ENCODE measurements at regions not wholly inside any gene's neighbourhood (a gene's known extent, or its start where the extent isn't known, plus 50 kb on each side); places are given as distances from the start of the nearest gene placed in this dataset.

DNA sequence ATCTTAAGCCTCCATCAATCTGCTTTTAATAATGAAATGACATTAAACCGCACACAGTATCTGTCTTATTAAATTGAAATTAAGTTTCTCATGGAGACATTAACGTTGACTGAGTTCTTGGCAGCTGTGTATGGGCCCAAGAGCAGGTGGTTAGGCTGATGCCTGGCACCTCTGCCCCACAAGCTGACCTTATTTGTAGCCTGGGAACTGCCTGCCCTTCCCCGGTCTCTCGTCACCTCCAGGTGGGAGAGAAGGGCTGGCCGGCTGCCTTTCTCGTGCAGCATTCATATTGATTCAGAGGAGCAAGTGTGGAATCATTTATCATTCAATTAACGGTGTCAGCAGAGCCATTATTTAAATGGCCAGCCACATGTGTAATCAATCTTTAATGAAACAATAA lies 53.0 kb upstream of the FCN1 start (continued):
- TF ChIP-seq, protein P1, sequence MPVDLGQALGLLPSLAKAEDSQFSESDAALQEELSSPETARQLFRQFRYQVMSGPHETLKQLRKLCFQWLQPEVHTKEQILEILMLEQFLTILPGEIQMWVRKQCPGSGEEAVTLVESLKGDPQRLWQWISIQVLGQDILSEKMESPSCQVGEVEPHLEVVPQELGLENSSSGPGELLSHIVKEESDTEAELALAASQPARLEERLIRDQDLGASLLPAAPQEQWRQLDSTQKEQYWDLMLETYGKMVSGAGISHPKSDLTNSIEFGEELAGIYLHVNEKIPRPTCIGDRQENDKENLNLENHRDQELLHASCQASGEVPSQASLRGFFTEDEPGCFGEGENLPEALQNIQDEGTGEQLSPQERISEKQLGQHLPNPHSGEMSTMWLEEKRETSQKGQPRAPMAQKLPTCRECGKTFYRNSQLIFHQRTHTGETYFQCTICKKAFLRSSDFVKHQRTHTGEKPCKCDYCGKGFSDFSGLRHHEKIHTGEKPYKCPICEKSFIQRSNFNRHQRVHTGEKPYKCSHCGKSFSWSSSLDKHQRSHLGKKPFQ (tag by site-specific recombination; IDR thresholded peaks at IDR 0.05): no peak

DNA sequence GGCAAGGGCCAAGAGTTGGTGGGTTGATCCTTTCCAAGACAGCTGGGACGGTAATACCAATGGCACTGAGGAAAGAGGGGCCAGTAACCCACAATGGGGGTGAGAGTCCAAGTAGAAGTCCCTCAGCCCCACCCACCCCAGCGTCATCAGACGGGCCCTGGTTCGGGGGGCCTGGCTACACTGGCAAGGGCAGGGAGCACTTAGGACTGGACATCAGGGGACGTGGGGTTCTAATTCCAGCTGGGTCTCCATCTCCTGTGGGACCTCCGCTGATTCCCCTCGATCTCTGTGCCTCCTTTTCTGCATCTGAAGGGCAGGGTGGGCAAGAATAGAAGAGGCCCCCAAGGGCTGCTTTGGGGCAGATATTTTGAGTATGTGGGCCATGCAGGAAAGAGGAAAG lies 53.5 kb upstream of the FCN1 start:
- Histone ChIP-seq H3K9me3 (ENCODE audit: control insufficient read depth, insufficient read depth, low read depth, low read length) (no peaks in the 10 kb centered on the region), H3K4me3 (ENCODE audit: low read depth, low read length) (no peak overlapping the region), H3K4me1 (ENCODE audit: control insufficient read depth, insufficient read depth, low read length) (no peaks in the 10 kb centered on the region), H3K27ac (ENCODE audit: extremely low read depth, low read depth, low read length) (no peak overlapping the region), H3K36me3 (ENCODE audit: control insufficient read depth in 2 of 2, insufficient read depth in 1 of 2, low read length in 2 of 2) (no peaks in the 10 kb centered on the region)
- TF ChIP-seq SALL2 (tag by site-specific recombination; IDR thresholded peaks at IDR 0.05; ENCODE audit: borderline replicate concordance) (no peak), ZNF426 (tag by site-specific recombination; IDR thresholded peaks at IDR 0.05) (no peak), ZNF791 (tag by site-specific recombination; IDR thresholded peaks at IDR 0.05) (no peak), ZNF626 (tag by site-specific recombination; IDR thresholded peaks at IDR 0.05) (no peak), ZNF544 (tag by site-specific recombination; IDR thresholded peaks at IDR 0.05) (no peak), ZNF19 (tag by site-specific recombination; IDR thresholded peaks at IDR 0.05; ENCODE audit: low read depth) (no peak), PRDM1 (tag by site-specific recombination; IDR thresholded peaks at IDR 0.05) (no peak), ZSCAN16 (tag by site-specific recombination; IDR thresholded peaks at IDR 0.05) (no peak), ZNF223 (tag by site-specific recombination; IDR thresholded peaks at IDR 0.05) (no peak), ZNF548 (tag by site-specific recombination; IDR thresholded peaks at IDR 0.05) (no peak), ZNF239 (tag by site-specific recombination; IDR thresholded peaks at IDR 0.05) (no peak), ZNF140 (tag by site-specific recombination; IDR thresholded peaks at IDR 0.05) (no peak), ZNF473 (tag by site-specific recombination; IDR thresholded peaks at IDR 0.05) (no peak), YY2 (tag by site-specific recombination; IDR thresholded peaks at IDR 0.05) (no peak), ZEB2 (tag by site-specific recombination; IDR thresholded peaks at IDR 0.05) (no peak)
- TF ChIP-seq, protein P2, sequence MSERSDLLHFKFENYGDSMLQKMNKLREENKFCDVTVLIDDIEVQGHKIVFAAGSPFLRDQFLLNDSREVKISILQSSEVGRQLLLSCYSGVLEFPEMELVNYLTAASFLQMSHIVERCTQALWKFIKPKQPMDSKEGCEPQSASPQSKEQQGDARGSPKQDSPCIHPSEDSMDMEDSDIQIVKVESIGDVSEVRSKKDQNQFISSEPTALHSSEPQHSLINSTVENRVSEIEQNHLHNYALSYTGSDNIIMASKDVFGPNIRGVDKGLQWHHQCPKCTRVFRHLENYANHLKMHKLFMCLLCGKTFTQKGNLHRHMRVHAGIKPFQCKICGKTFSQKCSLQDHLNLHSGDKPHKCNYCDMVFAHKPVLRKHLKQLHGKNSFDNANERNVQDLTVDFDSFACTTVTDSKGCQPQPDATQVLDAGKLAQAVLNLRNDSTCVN (tag by site-specific recombination; optimal IDR thresholded peaks at IDR 0.05): no peak
- TF ChIP-seq, protein P3, sequence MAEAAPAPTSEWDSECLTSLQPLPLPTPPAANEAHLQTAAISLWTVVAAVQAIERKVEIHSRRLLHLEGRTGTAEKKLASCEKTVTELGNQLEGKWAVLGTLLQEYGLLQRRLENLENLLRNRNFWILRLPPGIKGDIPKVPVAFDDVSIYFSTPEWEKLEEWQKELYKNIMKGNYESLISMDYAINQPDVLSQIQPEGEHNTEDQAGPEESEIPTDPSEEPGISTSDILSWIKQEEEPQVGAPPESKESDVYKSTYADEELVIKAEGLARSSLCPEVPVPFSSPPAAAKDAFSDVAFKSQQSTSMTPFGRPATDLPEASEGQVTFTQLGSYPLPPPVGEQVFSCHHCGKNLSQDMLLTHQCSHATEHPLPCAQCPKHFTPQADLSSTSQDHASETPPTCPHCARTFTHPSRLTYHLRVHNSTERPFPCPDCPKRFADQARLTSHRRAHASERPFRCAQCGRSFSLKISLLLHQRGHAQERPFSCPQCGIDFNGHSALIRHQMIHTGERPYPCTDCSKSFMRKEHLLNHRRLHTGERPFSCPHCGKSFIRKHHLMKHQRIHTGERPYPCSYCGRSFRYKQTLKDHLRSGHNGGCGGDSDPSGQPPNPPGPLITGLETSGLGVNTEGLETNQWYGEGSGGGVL (tag by site-specific recombination; IDR thresholded peaks at IDR 0.05): no peak
- CTCF ChIA-PET: interaction anchor here (0.7 kb wide), 1 partner anchor 770 kb away, joined by 4 read pairs; no protein-coding TSS in a partner anchor
- POLR2A ChIA-PET: no interaction called here

DNA sequence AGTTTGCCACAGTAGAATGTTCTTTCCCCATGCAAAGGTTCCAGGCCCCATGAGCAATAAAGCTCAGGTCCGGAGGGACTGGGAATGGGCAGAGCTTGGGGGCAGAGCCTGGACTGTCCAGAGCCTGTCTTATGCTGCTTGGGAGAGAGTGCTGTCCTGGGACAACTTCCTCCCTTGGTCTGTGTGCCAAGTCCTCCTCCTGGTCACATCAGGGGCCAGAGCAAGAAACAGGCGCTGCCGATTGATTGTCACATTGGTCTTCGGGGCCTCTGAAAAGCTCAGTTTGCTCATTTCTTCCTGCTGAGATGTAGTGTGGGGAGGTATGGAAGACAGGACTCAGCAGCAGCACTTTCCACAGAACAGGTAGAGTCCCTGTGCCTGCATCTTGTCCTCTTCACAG lies 54.0 kb upstream of the FCN1 start:
- POLR2A ChIA-PET: no interaction called here
- Histone ChIP-seq H3K4me3 (ENCODE audit: low read depth, low read length) (no peak overlapping the region), H3K27ac (ENCODE audit: extremely low read depth, low read depth, low read length) (no peak overlapping the region), H3K9me3 (ENCODE audit: control insufficient read depth, insufficient read depth, low read depth, low read length) (no peaks in the 10 kb centered on the region), H3K36me3 (ENCODE audit: control insufficient read depth in 2 of 2, insufficient read depth in 1 of 2, low read length in 2 of 2) (no peaks in the 10 kb centered on the region), H3K4me1 (ENCODE audit: control insufficient read depth, insufficient read depth, low read length) (no peaks in the 10 kb centered on the region)
- CTCF ChIA-PET: interaction anchor here (0.6 kb wide), 1 partner anchor 43 kb away, joined by 4 read pairs; no protein-coding TSS in a partner anchor
- TF ChIP-seq ZNF747 (tag by site-specific recombination; IDR thresholded peaks at IDR 0.05): no peak
- TF ChIP-seq ZFP37 (tag by site-specific recombination; IDR thresholded peaks at IDR 0.05): no peak
- no peak for TF ChIP-seq ZNF621 (tag by site-specific recombination; IDR thresholded peaks at IDR 0.05)
- TF ChIP-seq KLF9 (tag by site-specific recombination; IDR thresholded peaks at IDR 0.05; ENCODE audit: low read depth): no peak
- TF ChIP-seq ZNF768 (tag by site-specific recombination; IDR thresholded peaks at IDR 0.05): no peak
- TF ChIP-seq ZNF777 (tag by site-specific recombination; IDR thresholded peaks at IDR 0.05; ENCODE audit: borderline replicate concordance): no peak
- no peak for TF ChIP-seq ZNF658 (tag by site-specific recombination; IDR thresholded peaks at IDR 0.05)
- TF ChIP-seq, protein P4, sequence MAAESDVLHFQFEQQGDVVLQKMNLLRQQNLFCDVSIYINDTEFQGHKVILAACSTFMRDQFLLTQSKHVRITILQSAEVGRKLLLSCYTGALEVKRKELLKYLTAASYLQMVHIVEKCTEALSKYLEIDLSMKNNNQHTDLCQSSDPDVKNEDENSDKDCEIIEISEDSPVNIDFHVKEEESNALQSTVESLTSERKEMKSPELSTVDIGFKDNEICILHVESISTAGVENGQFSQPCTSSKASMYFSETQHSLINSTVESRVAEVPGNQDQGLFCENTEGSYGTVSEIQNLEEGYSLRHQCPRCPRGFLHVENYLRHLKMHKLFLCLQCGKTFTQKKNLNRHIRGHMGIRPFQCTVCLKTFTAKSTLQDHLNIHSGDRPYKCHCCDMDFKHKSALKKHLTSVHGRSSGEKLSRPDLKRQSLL (tag by site-specific recombination; IDR thresholded peaks at IDR 0.05): no peak
- TF ChIP-seq, protein P5, sequence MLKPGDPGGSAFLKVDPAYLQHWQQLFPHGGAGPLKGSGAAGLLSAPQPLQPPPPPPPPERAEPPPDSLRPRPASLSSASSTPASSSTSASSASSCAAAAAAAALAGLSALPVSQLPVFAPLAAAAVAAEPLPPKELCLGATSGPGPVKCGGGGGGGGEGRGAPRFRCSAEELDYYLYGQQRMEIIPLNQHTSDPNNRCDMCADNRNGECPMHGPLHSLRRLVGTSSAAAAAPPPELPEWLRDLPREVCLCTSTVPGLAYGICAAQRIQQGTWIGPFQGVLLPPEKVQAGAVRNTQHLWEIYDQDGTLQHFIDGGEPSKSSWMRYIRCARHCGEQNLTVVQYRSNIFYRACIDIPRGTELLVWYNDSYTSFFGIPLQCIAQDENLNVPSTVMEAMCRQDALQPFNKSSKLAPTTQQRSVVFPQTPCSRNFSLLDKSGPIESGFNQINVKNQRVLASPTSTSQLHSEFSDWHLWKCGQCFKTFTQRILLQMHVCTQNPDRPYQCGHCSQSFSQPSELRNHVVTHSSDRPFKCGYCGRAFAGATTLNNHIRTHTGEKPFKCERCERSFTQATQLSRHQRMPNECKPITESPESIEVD (tag by site-specific recombination; IDR thresholded peaks at IDR 0.05): no peak
- no peak for TF ChIP-seq ZNF660 (tag by site-specific recombination; IDR thresholded peaks at IDR 0.05)
- TF ChIP-seq ZNF23 (tag by site-specific recombination; IDR thresholded peaks at IDR 0.05; ENCODE audit: borderline replicate concordance): no peak

Measured in HEK293 (cell line).